ENCODE measurements at regions not wholly inside any gene's neighbourhood (a gene's known extent, or its start where the extent isn't known, plus 50 kb on each side); places are given as distances from the start of the nearest gene placed in this dataset.

DNA sequence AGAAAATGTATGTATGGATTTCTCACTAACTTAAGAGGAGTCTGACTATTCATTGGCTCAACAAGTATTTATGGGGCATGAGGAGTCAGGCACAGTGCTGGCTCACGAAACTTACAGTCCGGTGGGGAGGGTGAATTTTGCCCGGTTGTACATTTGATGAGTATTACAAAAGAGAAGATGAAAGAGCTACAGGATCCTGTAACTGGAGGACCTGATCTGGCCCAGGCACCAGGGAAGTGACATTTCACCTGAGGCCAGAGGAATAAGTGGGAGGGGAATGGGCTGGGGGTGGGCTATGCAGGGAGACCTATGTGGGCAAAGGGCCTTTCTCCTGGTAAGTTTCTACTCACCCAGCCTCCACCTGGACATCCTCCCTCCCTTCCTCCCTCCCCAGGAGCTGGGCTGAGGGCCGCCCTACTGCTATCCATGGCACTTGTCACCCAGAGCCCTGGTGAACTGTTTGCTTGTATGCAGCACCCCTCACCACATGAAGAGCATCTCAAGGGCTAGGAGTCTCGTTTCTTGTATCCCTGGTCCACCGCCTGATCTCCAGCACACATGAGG is 101.1 kb upstream of the ZNF438 start:
- H3K79me2 ChIP-seq = no peaks in the 10 kb centered on the region

DNA sequence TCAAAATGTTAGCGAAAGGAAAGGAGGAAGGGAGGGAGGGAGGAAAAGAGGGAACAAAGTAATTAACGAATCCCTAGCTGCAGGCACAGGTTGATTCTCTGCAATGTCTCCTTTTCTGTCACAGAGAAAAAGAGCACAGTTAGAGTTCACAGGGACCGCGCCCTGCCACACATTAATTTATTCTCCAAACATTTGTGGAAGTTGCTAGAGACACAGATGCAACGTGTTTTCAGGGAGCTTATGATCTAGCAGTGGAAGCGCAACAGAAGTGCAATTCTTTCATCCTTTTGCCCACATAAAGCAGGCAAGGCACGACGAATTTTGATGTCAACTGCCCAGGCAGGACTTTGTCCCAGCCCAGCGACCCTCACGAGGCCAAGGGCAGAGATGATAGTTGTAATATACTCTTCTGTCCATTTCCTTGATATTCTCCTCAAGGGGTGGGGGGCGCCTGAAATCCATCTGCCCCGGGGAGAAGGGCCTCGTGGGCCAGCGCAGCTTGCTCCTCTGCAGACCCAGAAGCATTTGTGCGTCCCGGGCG is 101.7 kb upstream of the ZNF438 start:
- no peak for TF ChIP-seq EZH2phosphoT487 (IDR thresholded peaks at IDR 0.05; ENCODE audit: low read depth, severe bottlenecking, unreplicated experiment)
- TF ChIP-seq, protein P1, sequence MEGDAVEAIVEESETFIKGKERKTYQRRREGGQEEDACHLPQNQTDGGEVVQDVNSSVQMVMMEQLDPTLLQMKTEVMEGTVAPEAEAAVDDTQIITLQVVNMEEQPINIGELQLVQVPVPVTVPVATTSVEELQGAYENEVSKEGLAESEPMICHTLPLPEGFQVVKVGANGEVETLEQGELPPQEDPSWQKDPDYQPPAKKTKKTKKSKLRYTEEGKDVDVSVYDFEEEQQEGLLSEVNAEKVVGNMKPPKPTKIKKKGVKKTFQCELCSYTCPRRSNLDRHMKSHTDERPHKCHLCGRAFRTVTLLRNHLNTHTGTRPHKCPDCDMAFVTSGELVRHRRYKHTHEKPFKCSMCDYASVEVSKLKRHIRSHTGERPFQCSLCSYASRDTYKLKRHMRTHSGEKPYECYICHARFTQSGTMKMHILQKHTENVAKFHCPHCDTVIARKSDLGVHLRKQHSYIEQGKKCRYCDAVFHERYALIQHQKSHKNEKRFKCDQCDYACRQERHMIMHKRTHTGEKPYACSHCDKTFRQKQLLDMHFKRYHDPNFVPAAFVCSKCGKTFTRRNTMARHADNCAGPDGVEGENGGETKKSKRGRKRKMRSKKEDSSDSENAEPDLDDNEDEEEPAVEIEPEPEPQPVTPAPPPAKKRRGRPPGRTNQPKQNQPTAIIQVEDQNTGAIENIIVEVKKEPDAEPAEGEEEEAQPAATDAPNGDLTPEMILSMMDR (IDR thresholded peaks at IDR 0.05; ENCODE audit: poor library complexity) = no peak
- no peak for TF ChIP-seq EZH2 (IDR thresholded peaks at IDR 0.05; ENCODE audit: borderline replicate concordance)
- Histone ChIP-seq H3K79me2 (no peaks in the 10 kb centered on the region), H3K4me1 (ENCODE audit: insufficient read depth) (peaks cover 21% of the 10 kb centered on the region), H3K4me2 (peak overlapping the region; percentile 93), H3K36me3 (replicated peaks; ENCODE audit: insufficient read depth, low read depth) (no peaks in the 10 kb centered on the region), H3K27me3 (no peaks in the 10 kb centered on the region), H3K9me3 (ENCODE audit: low read depth) (no peaks in the 10 kb centered on the region), H3K27ac (peak overlapping the region; percentile 90), H2AFZ (peak overlapping the region; percentile 29), H4K20me1 (ENCODE audit: insufficient read depth, poor library complexity, severe bottlenecking) (no peaks in the 10 kb centered on the region), H3K4me3 (no peak overlapping the region), H3K9me2 (replicated peaks; ENCODE audit: insufficient read depth) (no peaks in the 10 kb centered on the region)
- no peak for DNase-seq (ENCODE audit: low spot score)
- 45% methylated on average over 16 of the region's 17 CpGs for WGBS (ENCODE audit: low lambda C conversion rate, missing lambda C conversion rate)

More for the DNA sequence above, 101.1 kb upstream of the ZNF438 start:
- Histone ChIP-seq H3K4me1 (ENCODE audit: insufficient read depth) (peaks cover 21% of the 10 kb centered on the region), H3K9me3 (ENCODE audit: low read depth) (no peaks in the 10 kb centered on the region), H4K20me1 (ENCODE audit: insufficient read depth, poor library complexity, severe bottlenecking) (no peaks in the 10 kb centered on the region), H3K27ac (no peak overlapping the region), H3K9me2 (replicated peaks; ENCODE audit: insufficient read depth) (no peaks in the 10 kb centered on the region), H3K27me3 (no peaks in the 10 kb centered on the region), H3K4me2 (no peak overlapping the region), H2AFZ (no peak overlapping the region), H3K36me3 (replicated peaks; ENCODE audit: insufficient read depth, low read depth) (no peaks in the 10 kb centered on the region), H3K4me3 (no peak overlapping the region)
- no peak for DNase-seq (ENCODE audit: low spot score)
- TF ChIP-seq EZH2phosphoT487 (IDR thresholded peaks at IDR 0.05; ENCODE audit: low read depth, severe bottlenecking, unreplicated experiment) = no peak
- TF ChIP-seq, protein P1 (IDR thresholded peaks at IDR 0.05; ENCODE audit: poor library complexity) = no peak
- no peak for TF ChIP-seq EZH2 (IDR thresholded peaks at IDR 0.05; ENCODE audit: borderline replicate concordance)
- 88% methylated on average over 6 of the region's 6 CpGs for WGBS (ENCODE audit: low lambda C conversion rate, missing lambda C conversion rate)

DNA sequence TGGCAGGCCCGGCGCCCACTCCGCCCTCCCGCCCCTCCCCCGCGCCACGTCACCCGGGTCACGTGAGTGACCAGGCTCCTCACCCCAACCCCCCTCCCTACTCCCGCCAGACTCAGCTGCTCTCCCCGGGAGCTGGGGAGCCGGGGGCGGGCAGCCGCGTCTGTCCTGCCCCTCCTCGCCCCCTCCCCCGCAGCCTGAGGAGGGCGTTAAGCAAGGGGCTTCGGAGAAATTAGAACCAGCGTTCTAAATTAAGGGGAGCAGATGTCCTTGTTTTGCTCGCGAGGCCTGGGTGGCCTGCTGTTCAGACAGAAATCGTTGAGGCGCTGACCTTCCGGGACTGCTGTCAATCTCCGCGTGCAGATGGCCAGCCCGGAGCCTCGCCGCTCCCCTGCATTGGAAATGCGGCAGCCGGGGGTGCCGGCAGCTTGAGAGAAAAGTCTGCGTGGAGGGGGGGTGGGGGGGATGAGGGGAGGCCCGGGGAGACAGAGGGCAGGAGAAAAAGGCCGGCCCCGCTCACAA is 102.2 kb upstream of the ZNF438 start:
- Histone ChIP-seq H4K20me1 (ENCODE audit: insufficient read depth, poor library complexity, severe bottlenecking) (no peaks in the 10 kb centered on the region), H3K4me1 (ENCODE audit: insufficient read depth) (peaks cover 21% of the 10 kb centered on the region), H3K4me2 (peak overlapping the region; percentile 93), H3K27ac (peak overlapping the region; percentile 90), H3K27me3 (no peaks in the 10 kb centered on the region), H3K36me3 (replicated peaks; ENCODE audit: insufficient read depth, low read depth) (no peaks in the 10 kb centered on the region), H2AFZ (peak overlapping the region; percentile 93), H3K9me2 (replicated peaks; ENCODE audit: insufficient read depth) (no peaks in the 10 kb centered on the region), H3K79me2 (no peaks in the 10 kb centered on the region), H3K9me3 (ENCODE audit: low read depth) (no peaks in the 10 kb centered on the region), H3K4me3 (no peak overlapping the region)
- TF ChIP-seq EZH2phosphoT487 (IDR thresholded peaks at IDR 0.05; ENCODE audit: low read depth, severe bottlenecking, unreplicated experiment) (no peak), EZH2 (IDR thresholded peaks at IDR 0.05; ENCODE audit: borderline replicate concordance) (no peak)
- TF ChIP-seq, protein P1 (IDR thresholded peaks at IDR 0.05; ENCODE audit: poor library complexity) = no peak
- WGBS (ENCODE audit: low lambda C conversion rate, missing lambda C conversion rate) = 3% methylated on average over 18 of the region's 37 CpGs
- peak; percentile 87 for DNase-seq (ENCODE audit: low spot score)
